K562 (cell line): ENCODE measurements at regions not wholly inside any gene's neighbourhood (a gene's known extent, or its start where the extent isn't known, plus 50 kb on each side); places are given as distances from the start of the nearest gene placed in this dataset.

ENCODE experiments used
- BACH1 ChIP-seq: fragments of 200-800 bp; sonication (Bioruptor generic); IDR thresholded peaks from 2 replicates; pipeline ENCODE4 v1.6.1; 2016; ENCODE audit warnings: missing genetic modification characterization, missing compliant biosample characterization
- BHLHE40 ChIP-seq: IDR thresholded peaks from 2 replicates; pipeline ENCODE4 v1.6.1; 2011; ENCODE audit warnings: low read length, improper control_type of control experiment
- CBFB ChIP-seq: sonication (generic); formaldehyde crosslinking; IDR thresholded peaks from 2 replicates; pipeline ENCODE4 v1.4.0; 2020; ENCODE audit warnings: mild to moderate bottlenecking, missing genetic modification reagents
- CTCF ChIP-seq, 3 experiments: IDR thresholded peaks in 2 of 3; conservative IDR thresholded peaks in 1 of 3; 2 replicates each; pipeline ENCODE4 v1.5.1; 2011 to 2012; ENCODE audit warnings: low read length in 3 of 3, mild to moderate bottlenecking in 3 of 3, control low read depth in 2 of 3, improper control_type of control experiment in 1 of 3, inconsistent platforms in 1 of 3, low read depth in 1 of 3, mixed read lengths in 1 of 3, moderate library complexity in 1 of 3; ENCODE audit not compliant: insufficient read depth in 2 of 3
- EGR1 ChIP-seq: fragments of 450-650 bp; conservative IDR thresholded peaks from 2 replicates; pipeline ENCODE4 v1.6.1; 2017; ENCODE audit warnings: mild to moderate bottlenecking
- EWSR1 ChIP-seq: fragments of 450-650 bp; IDR thresholded peaks from 2 replicates; pipeline ENCODE4 v1.6.1; 2018; ENCODE audit warnings: borderline replicate concordance, mild to moderate bottlenecking, low read depth, moderate library complexity; ENCODE audit not compliant: partially characterized antibody
- EZH2 ChIP-seq: IDR thresholded peaks from 2 replicates; pipeline ENCODE4 v1.6.1; 2012; ENCODE audit warnings: low read depth, mild to moderate bottlenecking, inconsistent platforms, low read length, borderline replicate concordance
- HDAC3 ChIP-seq: fragments of 450-650 bp; IDR thresholded peaks from 2 replicates; pipeline ENCODE4 v1.6.1; 2018; ENCODE audit warnings: borderline replicate concordance, mild to moderate bottlenecking, moderate library complexity; ENCODE audit not compliant: partially characterized antibody
- POLR2A ChIP-seq: fragments of 450-650 bp; conservative IDR thresholded peaks from 2 replicates; pipeline ENCODE4 v1.6.1; 2016
- ZFP91 ChIP-seq: sonication (generic); formaldehyde crosslinking; IDR thresholded peaks from 2 replicates; pipeline ENCODE4 v1.8.0; 2022; ENCODE audit warnings: mild to moderate bottlenecking, missing genetic modification reagents
- ZNF24 ChIP-seq: fragments of 450-650 bp; IDR thresholded peaks from 2 replicates; pipeline ENCODE4 v1.6.1; 2016
- TF ChIP-seq, protein P1 (sequence below): fragments of 450-650 bp; IDR thresholded peaks from 2 replicates; pipeline ENCODE4 v1.6.1; 2016; ENCODE audit warnings: missing biosample characterization, missing genetic modification characterization
- TF ChIP-seq, protein P2 (sequence below), 2 experiments: IDR thresholded peaks; 2 replicates each; pipeline ENCODE4 v1.6.1; 2012; ENCODE audit warnings: improper control_type of control experiment in 2 of 2, low read depth in 2 of 2, low read length in 2 of 2, borderline replicate concordance in 1 of 2

GRCh38 chr2:4684921-4685320, 981.5 kb downstream of the DCDC2C start:
- TF ChIP-seq CTCF (IDR thresholded peaks at IDR 0.05 in 2 of 3, conservative IDR thresholded peaks at IDR 0.05 in 1 of 3; ENCODE audit: insufficient read depth in 2 of 3, low read depth in 1 of 3, low read length in 3 of 3): no peak
- no peak for TF ChIP-seq EZH2
- TF ChIP-seq EGR1: no peak
- TF ChIP-seq, protein P1, sequence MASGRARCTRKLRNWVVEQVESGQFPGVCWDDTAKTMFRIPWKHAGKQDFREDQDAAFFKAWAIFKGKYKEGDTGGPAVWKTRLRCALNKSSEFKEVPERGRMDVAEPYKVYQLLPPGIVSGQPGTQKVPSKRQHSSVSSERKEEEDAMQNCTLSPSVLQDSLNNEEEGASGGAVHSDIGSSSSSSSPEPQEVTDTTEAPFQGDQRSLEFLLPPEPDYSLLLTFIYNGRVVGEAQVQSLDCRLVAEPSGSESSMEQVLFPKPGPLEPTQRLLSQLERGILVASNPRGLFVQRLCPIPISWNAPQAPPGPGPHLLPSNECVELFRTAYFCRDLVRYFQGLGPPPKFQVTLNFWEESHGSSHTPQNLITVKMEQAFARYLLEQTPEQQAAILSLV (tag): no peak
- no peak for TF ChIP-seq CBFB
- TF ChIP-seq ZFP91 (CRISPR knock-in tag): no peak
- no peak for TF ChIP-seq POLR2A
- TF ChIP-seq EWSR1: no peak
- TF ChIP-seq, protein P2, sequence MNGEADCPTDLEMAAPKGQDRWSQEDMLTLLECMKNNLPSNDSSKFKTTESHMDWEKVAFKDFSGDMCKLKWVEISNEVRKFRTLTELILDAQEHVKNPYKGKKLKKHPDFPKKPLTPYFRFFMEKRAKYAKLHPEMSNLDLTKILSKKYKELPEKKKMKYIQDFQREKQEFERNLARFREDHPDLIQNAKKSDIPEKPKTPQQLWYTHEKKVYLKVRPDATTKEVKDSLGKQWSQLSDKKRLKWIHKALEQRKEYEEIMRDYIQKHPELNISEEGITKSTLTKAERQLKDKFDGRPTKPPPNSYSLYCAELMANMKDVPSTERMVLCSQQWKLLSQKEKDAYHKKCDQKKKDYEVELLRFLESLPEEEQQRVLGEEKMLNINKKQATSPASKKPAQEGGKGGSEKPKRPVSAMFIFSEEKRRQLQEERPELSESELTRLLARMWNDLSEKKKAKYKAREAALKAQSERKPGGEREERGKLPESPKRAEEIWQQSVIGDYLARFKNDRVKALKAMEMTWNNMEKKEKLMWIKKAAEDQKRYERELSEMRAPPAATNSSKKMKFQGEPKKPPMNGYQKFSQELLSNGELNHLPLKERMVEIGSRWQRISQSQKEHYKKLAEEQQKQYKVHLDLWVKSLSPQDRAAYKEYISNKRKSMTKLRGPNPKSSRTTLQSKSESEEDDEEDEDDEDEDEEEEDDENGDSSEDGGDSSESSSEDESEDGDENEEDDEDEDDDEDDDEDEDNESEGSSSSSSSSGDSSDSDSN (IDR thresholded peaks at IDR 0.05; ENCODE audit: borderline replicate concordance in 1 of 2, low read depth in 2 of 2, low read length in 2 of 2): no peak
- no peak for TF ChIP-seq ZNF24
- no peak for TF ChIP-seq BACH1 (tag)
- no peak for TF ChIP-seq BHLHE40
- TF ChIP-seq HDAC3: no peak
